ENCODE measurements at regions not wholly inside any gene's neighbourhood (a gene's known extent, or its start where the extent isn't known, plus 50 kb on each side); places are given as distances from the start of the nearest gene placed in this dataset.
A peak's percentile ranks its signal among the peaks of the same experiment; 100 is the strongest.
"Not testable (repeated sequence)": the region's sequence is repeated elsewhere in the genome, so short reads cannot be mapped to it uniquely, and the experiment has no call there.

GRCh38 chr4:115537387-115537786 is 424.0 kb upstream of the NDST4 start:
- peak in 1 of 2 experiments; percentile 1 for DNase-seq

- DNase-seq, result no peak
These were observed 415.7 kb upstream of the NDST4 start for GRCh38 chr4:115529126-115529525.

GRCh38 chr4:115519476-115519875 is 406.1 kb upstream of the NDST4 start:
- not testable (repeated sequence) for DNase-seq

DNA sequence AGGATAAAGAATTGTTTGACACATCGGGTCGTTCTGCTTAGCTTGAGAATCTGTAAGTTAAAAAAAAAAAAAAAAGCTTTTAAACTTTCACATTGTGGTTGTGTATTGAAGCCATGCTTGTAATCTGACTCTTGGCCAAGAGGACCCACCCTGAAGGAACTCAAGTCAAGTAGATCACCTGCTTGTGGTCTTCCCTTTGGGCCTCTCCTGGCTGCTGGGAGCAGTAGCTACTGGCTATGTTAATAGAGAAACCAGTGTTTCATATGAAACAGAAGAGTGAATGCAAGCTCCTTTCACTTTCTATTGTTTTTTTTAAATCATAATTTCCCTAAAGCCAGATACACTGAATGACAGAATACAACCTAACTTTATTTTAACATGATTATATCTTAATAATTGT is 402.4 kb upstream of the NDST4 start:
- no peak for DNase-seq

DNA sequence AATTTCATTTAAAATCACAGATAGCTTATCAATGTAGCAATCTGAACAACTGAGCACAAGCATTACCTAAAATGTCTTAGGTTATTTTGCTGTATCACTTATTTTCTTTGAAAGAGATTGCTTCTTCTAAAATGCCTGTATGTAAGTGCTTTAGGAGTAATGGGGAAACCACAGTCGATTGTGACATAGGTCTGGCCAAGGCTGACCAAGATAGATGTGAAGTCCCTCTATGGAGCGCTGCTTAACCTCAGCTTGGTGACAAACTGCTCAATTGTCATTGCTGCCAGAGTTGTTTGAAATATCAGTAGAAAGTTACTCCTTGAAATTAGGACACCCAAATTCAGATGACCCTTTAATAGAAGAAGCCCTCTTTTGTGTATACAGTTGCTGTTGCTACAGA is 401.9 kb upstream of the NDST4 start:
- DNase-seq, result no peak

DNA sequence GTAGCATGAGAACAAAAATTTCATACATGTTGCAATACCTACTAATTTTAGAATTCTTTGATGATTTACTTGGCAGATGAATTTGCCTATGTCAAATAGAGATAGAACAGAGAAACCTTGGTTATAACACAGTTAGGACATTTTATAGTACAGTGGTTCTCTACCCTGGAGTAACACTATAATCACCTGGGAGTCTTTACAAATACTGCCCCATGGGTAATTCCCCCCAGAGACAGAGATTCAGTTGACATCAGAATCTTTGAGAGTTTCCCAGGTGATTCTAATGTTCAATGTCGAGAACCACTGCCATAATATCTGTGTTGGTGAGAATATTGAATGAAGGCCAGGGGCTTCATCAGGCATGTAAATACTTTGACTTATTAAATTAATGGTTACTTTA is 401.3 kb upstream of the NDST4 start:
- DNase-seq, result no peak

DNA sequence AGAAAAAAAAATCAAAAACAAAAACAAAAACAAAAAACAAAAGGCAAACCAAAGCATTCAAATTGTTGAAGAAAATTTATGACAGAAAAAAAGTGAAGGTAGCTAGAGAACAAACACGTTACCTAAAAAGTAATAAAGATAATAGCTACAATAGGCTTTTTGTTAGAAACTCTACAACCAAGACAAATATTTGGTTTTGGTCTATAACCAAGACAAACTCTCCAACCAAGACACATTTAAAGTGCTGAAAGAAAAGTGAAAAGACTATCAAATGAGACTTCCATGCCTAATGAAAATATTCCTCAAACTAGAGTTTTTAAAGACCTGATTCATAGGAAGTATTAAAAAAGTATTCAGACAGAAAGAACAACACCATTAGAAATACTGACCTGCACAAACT is 391.9 kb upstream of the NDST4 start:
- DNase-seq, result no peak

DNA sequence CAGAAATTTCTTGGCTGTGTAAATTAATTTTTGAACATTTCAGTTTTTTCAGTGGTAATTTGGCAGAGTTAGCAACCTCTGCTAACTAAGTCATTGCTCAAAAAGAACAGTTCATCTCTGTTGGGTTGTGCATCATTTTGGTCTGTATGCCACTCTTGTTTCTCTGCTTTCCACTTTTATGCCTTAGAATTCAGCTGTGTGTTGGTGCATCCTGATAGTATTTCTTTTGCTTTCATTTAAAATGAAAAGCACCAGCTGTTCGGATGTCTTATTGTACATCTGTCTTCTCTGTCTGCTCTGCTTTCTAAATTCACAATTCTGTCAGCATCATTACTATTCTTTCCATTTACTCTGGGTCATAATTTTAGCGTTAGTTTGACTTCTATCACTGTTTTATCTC is 388.2 kb upstream of the NDST4 start:
- DNase-seq, result no peak

GRCh38 chr4:115493770-115494169 is 380.4 kb upstream of the NDST4 start:
- DNase-seq, result not testable (repeated sequence)

DNA sequence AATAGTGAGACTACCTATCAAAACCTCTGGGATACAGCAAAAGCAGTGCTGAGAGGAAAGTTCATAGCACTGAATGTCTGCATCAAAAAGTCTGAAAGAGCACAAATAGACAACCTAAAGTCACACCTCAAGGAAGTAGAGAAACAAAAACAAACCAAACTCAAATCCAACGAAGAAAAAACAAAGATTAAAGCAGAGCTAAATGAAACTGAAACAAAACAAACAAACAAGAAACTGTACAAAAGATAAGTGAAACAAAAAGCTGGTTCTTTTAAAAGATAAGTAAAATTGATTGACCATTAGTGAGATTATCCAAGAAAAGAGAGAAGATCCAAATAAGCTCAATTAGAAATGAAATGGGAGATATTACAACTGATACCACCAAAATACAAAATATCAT is 378.3 kb upstream of the NDST4 start:
- DNase-seq, result no peak

- no peak for DNase-seq
These were observed 375.9 kb upstream of the NDST4 start for GRCh38 chr4:115489279-115489678.

GRCh38 chr4:115485402-115485801 is 372.0 kb upstream of the NDST4 start:
- no peak for DNase-seq

GRCh38 chr4:115484479-115484878 is 371.1 kb upstream of the NDST4 start:
- DNase-seq, result no peak

- no peak for DNase-seq
These were observed 357.3 kb upstream of the NDST4 start for GRCh38 chr4:115470763-115471162.

GRCh38 chr4:115459301-115459700 is 345.9 kb upstream of the NDST4 start:
- not testable (repeated sequence) for DNase-seq

GRCh38 chr4:115456231-115456630 is 342.8 kb upstream of the NDST4 start:
- DNase-seq, result no peak

DNA sequence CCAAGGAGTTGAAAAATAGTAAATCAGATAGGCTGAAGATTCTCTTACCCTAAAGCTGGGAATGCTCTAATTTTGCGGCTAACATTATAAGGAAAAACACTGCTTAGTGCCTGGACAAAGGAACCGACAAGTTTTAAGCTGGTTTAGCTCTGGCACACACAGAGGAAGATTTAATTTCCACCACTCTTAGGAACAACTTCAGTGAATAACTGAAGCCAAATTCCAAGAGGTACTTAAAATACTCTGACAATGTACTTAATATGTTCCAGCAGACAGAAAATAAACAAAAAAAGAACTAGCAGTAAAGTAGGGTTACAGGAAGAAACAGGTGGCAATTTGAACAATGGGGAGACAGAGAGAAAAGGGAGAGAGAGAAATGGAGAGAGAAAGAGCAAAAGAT is 340.8 kb upstream of the NDST4 start:
- no peak for DNase-seq

DNA sequence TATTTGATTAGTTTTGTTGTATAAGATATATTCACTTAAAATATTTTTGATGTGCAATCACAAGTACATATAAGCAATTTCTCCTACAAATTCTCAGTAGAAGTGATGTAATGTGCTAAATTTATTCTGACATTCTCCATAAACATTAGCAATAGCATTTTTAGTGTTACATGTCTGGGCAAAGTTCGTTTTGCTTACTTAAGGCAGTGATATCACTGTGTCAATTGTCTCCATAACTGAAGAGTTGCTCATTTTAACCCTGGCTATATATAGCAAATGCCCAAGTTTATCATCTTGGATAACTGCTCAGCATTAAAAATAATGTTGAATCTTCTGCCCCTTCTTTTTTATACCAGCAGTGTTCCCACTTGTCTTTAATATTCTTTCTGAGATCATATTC is 340.0 kb upstream of the NDST4 start:
- no peak for DNase-seq

DNA sequence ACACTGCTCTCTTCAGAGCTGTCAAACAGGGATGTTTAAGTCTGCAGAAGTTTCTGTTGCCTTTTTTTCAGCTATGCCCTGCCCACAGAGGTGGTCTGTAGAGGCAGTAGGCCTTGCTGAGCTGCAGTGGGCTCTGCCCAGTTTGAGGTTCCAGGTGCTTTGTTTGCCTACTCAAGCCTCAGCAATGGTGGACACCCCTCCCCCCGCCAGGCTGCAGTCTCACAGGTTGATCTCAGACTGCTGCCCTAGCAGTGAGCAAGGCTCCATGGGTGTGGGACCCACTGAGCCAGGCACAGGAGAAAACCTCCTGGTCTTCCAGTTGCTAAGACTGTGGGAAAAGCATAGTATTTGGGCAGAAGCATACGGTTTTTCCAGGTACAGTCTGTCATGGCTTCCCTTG is 338.8 kb upstream of the NDST4 start:
- DNase-seq, result not testable (repeated sequence)

- DNase-seq, result no peak
These were observed 324.3 kb upstream of the NDST4 start for GRCh38 chr4:115437739-115438138.

GRCh38 chr4:115433491-115433890 is 320.1 kb upstream of the NDST4 start:
- no peak for DNase-seq

DNA sequence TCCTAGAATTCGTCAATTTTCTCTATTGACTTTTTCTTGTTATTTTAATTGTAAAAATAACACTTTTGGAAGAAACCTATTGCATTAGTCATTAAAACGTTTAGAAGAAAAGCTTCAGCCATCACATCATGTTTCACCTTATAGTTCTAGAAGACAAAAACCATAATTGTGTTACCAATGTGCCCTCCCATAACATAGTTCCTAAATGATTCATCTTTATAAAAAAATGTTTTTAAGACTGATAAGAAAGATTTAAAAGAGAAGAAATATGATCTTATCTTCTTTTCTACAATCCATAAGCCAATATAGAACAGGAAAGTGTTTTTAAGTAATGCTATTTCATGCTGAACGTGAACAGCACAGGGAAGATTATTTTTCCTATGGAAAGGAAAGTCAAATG is 316.6 kb upstream of the NDST4 start:
- DNase-seq, result no peak

DNA sequence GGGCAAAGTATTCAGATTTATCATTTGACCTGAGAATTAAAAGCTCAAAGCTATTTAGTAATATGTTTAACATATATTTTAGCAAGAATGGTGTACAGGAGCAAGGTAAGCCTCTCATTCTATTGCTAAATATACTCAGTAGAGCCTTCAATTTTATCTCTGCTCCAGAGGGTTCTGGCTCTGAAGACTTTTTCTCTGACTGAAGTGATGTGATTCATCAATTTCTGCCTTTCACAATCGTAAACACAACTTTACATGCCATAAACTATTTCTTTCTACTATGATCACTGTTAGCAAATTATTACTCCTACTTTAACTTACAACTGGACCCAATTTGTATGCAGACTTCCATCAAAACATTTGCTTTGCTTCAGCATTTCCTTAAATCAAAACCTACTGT is 315.0 kb upstream of the NDST4 start:
- DNase-seq, result no peak

DNA sequence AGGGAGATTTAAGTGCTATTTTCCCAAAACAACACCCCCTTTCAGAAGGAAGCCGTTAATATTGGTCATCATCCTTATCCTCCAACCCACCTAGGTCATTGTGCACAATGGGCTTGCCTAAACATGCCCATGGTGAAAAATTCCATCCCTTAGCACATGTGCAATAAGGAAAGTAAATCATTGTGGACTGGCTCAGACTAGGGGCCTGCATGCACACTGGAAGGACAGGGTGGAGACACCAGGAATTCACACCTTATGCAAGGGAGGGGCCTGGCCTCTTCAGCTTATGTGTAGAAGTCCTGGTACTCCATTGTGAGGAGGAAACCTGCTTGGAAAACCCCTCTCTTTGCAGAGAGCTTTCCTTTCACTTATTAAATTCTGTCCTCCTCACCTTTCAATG is 311.4 kb upstream of the NDST4 start:
- DNase-seq, result no peak

- no peak for DNase-seq
These were observed 305.4 kb upstream of the NDST4 start for GRCh38 chr4:115418635-115419396.

All from NCI-H2081 (cell line).